GM23338 (cell line): ENCODE measurements at regions not wholly inside any gene's neighbourhood (a gene's known extent, or its start where the extent isn't known, plus 50 kb on each side); places are given as distances from the start of the nearest gene placed in this dataset.

Experiments
- ATAC-seq: fragments of 200-7000 bp; cut with Tn5 transposase; 3 replicates; pipeline ENCODE4 v1.9.1; 2020
- DNase-seq: peaks from one replicate; pipeline ENCODE4 v3.0.0-alpha.2; 2015; ENCODE audit warnings: low spot score
- H2AFZ ChIP-seq: fragments of 200-600 bp; sonication (generic); 2 replicates; pipeline ENCODE4 v1.8.0; 2016; ENCODE audit warnings: antibody characterized with exemption, mild to moderate bottlenecking, moderate library complexity
- H3F3A ChIP-seq: fragments of 200-600 bp; sonication (generic); replicated peaks from 2 replicates; pipeline ENCODE4 v1.8.0; 2017; ENCODE audit warnings: antibody characterized with exemption, mixed run types, low read depth
- H3K27ac ChIP-seq: fragments of 200-600 bp; sonication (generic); 2 replicates; pipeline ENCODE4 v1.6.1; 2016; ENCODE audit warnings: low read depth
- H3K27me3 ChIP-seq: fragments of 200-600 bp; sonication (generic); 2 replicates; pipeline ENCODE4 v1.8.0; 2016; ENCODE audit warnings: mild to moderate bottlenecking, mixed run types, moderate library complexity; ENCODE audit not compliant: insufficient read depth
- H3K36me3 ChIP-seq: fragments of 200-600 bp; sonication (generic); 2 replicates; pipeline ENCODE4 v1.8.0; 2016; ENCODE audit warnings: mild to moderate bottlenecking; ENCODE audit not compliant: insufficient read depth
- H3K4me1 ChIP-seq: fragments of 200-600 bp; sonication (generic); 2 replicates; pipeline ENCODE4 v1.8.0; 2016; ENCODE audit warnings: mild to moderate bottlenecking, moderate library complexity; ENCODE audit not compliant: insufficient read depth
- H3K4me2 ChIP-seq: fragments of 200-600 bp; sonication (generic); 2 replicates; pipeline ENCODE4 v1.7.1; 2017; ENCODE audit warnings: mixed run types
- H3K4me3 ChIP-seq: fragments of 200-600 bp; sonication (generic); 2 replicates; pipeline ENCODE4 v1.6.1; 2016; ENCODE audit warnings: mixed run types
- H3K79me2 ChIP-seq: fragments of 200-600 bp; sonication (generic); replicated peaks from 2 replicates; pipeline ENCODE4 v1.8.0; 2017; ENCODE audit warnings: mild to moderate bottlenecking; ENCODE audit not compliant: insufficient read depth
- H3K9me2 ChIP-seq: fragments of 200-600 bp; sonication (generic); 2 replicates; pipeline ENCODE4 v1.8.0; 2017; ENCODE audit not compliant: insufficient read depth
- H4K20me1 ChIP-seq: fragments of 200-600 bp; sonication (generic); replicated peaks from 2 replicates; pipeline ENCODE4 v1.8.0; 2017; ENCODE audit warnings: mild to moderate bottlenecking; ENCODE audit not compliant: insufficient read depth
- H3K27ac Mint-ChIP-seq: 2 replicates; pipeline ENCODE4 v1.8.0; 2020; ENCODE audit warnings: inconsistent platforms, mild to moderate bottlenecking, moderate library complexity, mixed read lengths
- H3K27me3 Mint-ChIP-seq: 3 replicates; pipeline ENCODE4 v1.8.0; 2022; ENCODE audit warnings: low read depth, mild to moderate bottlenecking, moderate library complexity, mixed read lengths, inconsistent platforms; ENCODE audit not compliant: insufficient read depth, poor library complexity
- H3K36me3 Mint-ChIP-seq: 3 replicates; pipeline ENCODE4 v1.8.0; 2021; ENCODE audit warnings: low read depth, mild to moderate bottlenecking, inconsistent platforms, moderate library complexity, mixed read lengths
- H3K4me1 Mint-ChIP-seq: 3 replicates; pipeline ENCODE4 v1.8.0; 2020; ENCODE audit warnings: mild to moderate bottlenecking, inconsistent platforms, mixed read lengths
- H3K4me3 Mint-ChIP-seq: 3 replicates; pipeline ENCODE4 v1.8.0; 2021; ENCODE audit warnings: moderate library complexity, mild to moderate bottlenecking, inconsistent platforms, mixed read lengths
- H3K9me3 Mint-ChIP-seq: 3 replicates; pipeline ENCODE4 v1.8.0; 2020; ENCODE audit warnings: moderate library complexity, mild to moderate bottlenecking, inconsistent platforms, mixed read lengths
- CREB1 ChIP-seq: fragments of 250-450 bp; sonication (Bioruptor Pico); IDR thresholded peaks from 2 replicates; pipeline ENCODE4 v1.5.0; 2020; ENCODE audit warnings: low read depth, mild to moderate bottlenecking, moderate library complexity
- EZH2 ChIP-seq: fragments of 200-600 bp; sonication (generic); IDR thresholded peaks from one replicate; pipeline ENCODE4 v1.8.0; 2017; ENCODE audit warnings: antibody characterized with exemption, mild to moderate bottlenecking, low read depth; ENCODE audit not compliant: unreplicated experiment
- JUNB ChIP-seq: IDR thresholded peaks from one replicate; pipeline ENCODE4 v1.6.1; 2016; ENCODE audit warnings: antibody characterized with exemption; ENCODE audit not compliant: unreplicated experiment
- NANOG ChIP-seq: IDR thresholded peaks from 2 replicates; pipeline ENCODE4 v1.6.1; 2016; ENCODE audit warnings: antibody characterized with exemption, borderline replicate concordance
- STAT1 ChIP-seq: IDR thresholded peaks from one replicate; pipeline ENCODE4 v1.6.1; 2016; ENCODE audit warnings: antibody characterized with exemption; ENCODE audit not compliant: unreplicated experiment
- ZNF331 ChIP-seq: fragments of 250-450 bp; sonication (Bioruptor Pico); IDR thresholded peaks from 2 replicates; pipeline ENCODE4 v1.5.0; 2020; ENCODE audit warnings: low read depth, mild to moderate bottlenecking, moderate library complexity
- TF ChIP-seq, protein P1 (sequence below), 2 experiments: fragments of 200-600 bp in 1 of 2; sonication (generic) in 1 of 2; conservative IDR thresholded peaks; 2 replicates each; pipeline versions ENCODE4 v1.5.1 to v1.6.1; 2016 to 2017; ENCODE audit warnings: antibody characterized with exemption in 2 of 2, low read depth in 2 of 2, mild to moderate bottlenecking in 2 of 2, moderate library complexity in 1 of 2
- TF ChIP-seq, protein P2 (sequence below): fragments of 250-450 bp; sonication (Bioruptor Pico); IDR thresholded peaks from 2 replicates; pipeline ENCODE4 v1.5.0; 2020; ENCODE audit warnings: mild to moderate bottlenecking, moderate library complexity
- TF ChIP-seq, protein P3 (sequence below): IDR thresholded peaks from one replicate; pipeline ENCODE4 v1.6.1; 2018; ENCODE audit warnings: antibody characterized with exemption; ENCODE audit not compliant: unreplicated experiment
- TF ChIP-seq, protein P4 (sequence below): IDR thresholded peaks from 2 replicates; pipeline ENCODE4 v1.6.1; 2016; ENCODE audit warnings: antibody characterized with exemption

DNA sequence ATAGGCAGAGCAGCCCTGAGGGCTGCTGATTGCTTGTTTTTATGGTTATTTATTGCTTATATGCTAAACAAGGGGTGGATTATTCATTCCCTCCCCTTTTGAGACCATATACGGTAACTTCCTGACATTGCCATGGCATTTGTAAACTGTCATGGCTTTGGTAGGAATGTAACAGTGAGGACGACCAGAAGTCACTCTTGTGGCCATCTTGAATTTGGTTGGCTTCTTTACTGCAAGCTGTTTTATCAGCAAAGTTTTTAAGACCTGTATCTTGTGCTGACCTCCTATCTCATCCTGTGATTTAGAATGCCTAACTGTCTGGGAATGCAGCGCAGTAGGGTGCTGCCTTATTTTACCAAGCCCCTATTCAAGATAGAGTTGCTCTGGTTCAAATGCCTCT lies 531.8 kb upstream of the PRMT6 start (continued):
- TF ChIP-seq, protein P1, sequence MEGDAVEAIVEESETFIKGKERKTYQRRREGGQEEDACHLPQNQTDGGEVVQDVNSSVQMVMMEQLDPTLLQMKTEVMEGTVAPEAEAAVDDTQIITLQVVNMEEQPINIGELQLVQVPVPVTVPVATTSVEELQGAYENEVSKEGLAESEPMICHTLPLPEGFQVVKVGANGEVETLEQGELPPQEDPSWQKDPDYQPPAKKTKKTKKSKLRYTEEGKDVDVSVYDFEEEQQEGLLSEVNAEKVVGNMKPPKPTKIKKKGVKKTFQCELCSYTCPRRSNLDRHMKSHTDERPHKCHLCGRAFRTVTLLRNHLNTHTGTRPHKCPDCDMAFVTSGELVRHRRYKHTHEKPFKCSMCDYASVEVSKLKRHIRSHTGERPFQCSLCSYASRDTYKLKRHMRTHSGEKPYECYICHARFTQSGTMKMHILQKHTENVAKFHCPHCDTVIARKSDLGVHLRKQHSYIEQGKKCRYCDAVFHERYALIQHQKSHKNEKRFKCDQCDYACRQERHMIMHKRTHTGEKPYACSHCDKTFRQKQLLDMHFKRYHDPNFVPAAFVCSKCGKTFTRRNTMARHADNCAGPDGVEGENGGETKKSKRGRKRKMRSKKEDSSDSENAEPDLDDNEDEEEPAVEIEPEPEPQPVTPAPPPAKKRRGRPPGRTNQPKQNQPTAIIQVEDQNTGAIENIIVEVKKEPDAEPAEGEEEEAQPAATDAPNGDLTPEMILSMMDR (conservative IDR thresholded peaks at IDR 0.05; ENCODE audit: low read depth in 2 of 2): no peak
- TF ChIP-seq EZH2: no peak
- TF ChIP-seq CREB1 (CRISPR knock-in tag): no peak
- no peak for TF ChIP-seq STAT1

DNA sequence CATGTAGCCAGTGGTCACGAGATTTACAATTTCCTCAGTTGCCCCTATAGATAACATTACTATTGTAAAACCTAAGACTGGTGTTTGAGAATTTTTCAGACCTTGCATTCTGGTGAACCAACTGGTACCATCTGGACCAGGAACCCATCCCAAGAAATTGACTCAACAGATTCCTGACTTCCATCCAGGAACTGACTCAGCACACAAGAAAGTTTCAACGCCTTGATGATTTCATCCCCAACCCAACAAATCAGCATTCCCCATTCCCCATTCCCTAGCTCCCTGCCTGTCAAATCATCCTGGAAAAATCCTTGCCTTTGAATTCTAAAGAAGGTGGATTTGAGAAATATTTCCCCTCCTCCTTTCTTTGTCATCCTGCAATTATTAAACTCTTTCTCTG lies 529.8 kb upstream of the PRMT6 start:
- ATAC-seq (no peak), DNase-seq (no peak)
- Histone ChIP-seq H2AFZ (peak overlapping the region; percentile 45; the same call in 1 of the 2 replicates), H3K4me3 (no peak overlapping the region), H3K4me2 (peak overlapping the region; percentile 24; the same call in 1 of the 2 replicates), H4K20me1 (no peaks in the 10 kb centered on the region), H3K36me3 (no peaks in the 10 kb centered on the region), H3K4me1 (peaks cover 37% of the 10 kb centered on the region), H3K27me3 (no peaks in the 10 kb centered on the region), H3F3A (no peaks in the 10 kb centered on the region), H3K27ac (no peak overlapping the region), H3K79me2 (no peaks in the 10 kb centered on the region), H3K9me2 (no peaks in the 10 kb centered on the region)
- H3K27ac Mint-ChIP-seq: no peak overlapping the region
- no peaks in the 10 kb centered on the region for H3K27me3 Mint-ChIP-seq
- H3K36me3 Mint-ChIP-seq: peaks cover 7% of the 10 kb centered on the region; the same call in 2 of the 3 replicates
- peaks cover 3% of the 10 kb centered on the region; the same call in 2 of the 3 replicates for H3K9me3 Mint-ChIP-seq
- no peak overlapping the region for H3K4me3 Mint-ChIP-seq
- TF ChIP-seq, protein P2, sequence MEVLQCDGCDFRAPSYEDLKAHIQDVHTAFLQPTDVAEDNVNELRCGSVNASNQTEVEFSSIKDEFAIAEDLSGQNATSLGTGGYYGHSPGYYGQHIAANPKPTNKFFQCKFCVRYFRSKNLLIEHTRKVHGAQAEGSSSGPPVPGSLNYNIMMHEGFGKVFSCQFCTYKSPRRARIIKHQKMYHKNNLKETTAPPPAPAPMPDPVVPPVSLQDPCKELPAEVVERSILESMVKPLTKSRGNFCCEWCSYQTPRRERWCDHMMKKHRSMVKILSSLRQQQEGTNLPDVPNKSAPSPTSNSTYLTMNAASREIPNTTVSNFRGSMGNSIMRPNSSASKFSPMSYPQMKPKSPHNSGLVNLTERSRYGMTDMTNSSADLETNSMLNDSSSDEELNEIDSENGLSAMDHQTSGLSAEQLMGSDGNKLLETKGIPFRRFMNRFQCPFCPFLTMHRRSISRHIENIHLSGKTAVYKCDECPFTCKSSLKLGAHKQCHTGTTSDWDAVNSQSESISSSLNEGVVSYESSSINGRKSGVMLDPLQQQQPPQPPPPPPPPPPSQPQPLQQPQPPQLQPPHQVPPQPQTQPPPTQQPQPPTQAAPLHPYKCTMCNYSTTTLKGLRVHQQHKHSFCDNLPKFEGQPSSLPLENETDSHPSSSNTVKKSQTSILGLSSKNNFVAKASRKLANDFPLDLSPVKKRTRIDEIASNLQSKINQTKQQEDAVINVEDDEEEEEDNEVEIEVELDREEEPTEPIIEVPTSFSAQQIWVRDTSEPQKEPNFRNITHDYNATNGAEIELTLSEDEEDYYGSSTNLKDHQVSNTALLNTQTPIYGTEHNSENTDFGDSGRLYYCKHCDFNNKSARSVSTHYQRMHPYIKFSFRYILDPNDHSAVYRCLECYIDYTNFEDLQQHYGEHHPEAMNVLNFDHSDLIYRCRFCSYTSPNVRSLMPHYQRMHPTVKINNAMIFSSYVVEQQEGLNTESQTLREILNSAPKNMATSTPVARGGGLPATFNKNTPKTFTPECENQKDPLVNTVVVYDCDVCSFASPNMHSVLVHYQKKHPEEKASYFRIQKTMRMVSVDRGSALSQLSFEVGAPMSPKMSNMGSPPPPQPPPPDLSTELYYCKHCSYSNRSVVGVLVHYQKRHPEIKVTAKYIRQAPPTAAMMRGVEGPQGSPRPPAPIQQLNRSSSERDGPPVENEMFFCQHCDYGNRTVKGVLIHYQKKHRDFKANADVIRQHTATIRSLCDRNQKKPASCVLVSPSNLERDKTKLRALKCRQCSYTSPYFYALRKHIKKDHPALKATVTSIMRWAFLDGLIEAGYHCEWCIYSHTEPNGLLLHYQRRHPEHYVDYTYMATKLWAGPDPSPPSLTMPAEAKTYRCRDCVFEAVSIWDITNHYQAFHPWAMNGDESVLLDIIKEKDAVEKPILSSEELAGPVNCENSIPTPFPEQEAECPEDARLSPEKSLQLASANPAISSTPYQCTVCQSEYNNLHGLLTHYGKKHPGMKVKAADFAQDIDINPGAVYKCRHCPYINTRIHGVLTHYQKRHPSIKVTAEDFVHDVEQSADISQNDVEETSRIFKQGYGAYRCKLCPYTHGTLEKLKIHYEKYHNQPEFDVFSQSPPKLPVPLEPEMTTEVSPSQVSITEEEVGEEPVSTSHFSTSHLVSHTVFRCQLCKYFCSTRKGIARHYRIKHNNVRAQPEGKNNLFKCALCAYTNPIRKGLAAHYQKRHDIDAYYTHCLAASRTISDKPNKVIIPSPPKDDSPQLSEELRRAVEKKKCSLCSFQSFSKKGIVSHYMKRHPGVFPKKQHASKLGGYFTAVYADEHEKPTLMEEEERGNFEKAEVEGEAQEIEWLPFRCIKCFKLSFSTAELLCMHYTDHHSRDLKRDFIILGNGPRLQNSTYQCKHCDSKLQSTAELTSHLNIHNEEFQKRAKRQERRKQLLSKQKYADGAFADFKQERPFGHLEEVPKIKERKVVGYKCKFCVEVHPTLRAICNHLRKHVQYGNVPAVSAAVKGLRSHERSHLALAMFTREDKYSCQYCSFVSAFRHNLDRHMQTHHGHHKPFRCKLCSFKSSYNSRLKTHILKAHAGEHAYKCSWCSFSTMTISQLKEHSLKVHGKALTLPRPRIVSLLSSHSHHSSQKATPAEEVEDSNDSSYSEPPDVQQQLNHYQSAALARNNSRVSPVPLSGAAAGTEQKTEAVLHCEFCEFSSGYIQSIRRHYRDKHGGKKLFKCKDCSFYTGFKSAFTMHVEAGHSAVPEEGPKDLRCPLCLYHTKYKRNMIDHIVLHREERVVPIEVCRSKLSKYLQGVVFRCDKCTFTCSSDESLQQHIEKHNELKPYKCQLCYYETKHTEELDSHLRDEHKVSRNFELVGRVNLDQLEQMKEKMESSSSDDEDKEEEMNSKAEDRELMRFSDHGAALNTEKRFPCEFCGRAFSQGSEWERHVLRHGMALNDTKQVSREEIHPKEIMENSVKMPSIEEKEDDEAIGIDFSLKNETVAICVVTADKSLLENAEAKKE: no peak
- TF ChIP-seq NANOG (no peak), JUNB (no peak), CREB1 (CRISPR knock-in tag) (no peak), ZNF331 (no peak)
- TF ChIP-seq, protein P3, sequence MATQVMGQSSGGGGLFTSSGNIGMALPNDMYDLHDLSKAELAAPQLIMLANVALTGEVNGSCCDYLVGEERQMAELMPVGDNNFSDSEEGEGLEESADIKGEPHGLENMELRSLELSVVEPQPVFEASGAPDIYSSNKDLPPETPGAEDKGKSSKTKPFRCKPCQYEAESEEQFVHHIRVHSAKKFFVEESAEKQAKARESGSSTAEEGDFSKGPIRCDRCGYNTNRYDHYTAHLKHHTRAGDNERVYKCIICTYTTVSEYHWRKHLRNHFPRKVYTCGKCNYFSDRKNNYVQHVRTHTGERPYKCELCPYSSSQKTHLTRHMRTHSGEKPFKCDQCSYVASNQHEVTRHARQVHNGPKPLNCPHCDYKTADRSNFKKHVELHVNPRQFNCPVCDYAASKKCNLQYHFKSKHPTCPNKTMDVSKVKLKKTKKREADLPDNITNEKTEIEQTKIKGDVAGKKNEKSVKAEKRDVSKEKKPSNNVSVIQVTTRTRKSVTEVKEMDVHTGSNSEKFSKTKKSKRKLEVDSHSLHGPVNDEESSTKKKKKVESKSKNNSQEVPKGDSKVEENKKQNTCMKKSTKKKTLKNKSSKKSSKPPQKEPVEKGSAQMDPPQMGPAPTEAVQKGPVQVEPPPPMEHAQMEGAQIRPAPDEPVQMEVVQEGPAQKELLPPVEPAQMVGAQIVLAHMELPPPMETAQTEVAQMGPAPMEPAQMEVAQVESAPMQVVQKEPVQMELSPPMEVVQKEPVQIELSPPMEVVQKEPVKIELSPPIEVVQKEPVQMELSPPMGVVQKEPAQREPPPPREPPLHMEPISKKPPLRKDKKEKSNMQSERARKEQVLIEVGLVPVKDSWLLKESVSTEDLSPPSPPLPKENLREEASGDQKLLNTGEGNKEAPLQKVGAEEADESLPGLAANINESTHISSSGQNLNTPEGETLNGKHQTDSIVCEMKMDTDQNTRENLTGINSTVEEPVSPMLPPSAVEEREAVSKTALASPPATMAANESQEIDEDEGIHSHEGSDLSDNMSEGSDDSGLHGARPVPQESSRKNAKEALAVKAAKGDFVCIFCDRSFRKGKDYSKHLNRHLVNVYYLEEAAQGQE: no peak
- TF ChIP-seq, protein P4, sequence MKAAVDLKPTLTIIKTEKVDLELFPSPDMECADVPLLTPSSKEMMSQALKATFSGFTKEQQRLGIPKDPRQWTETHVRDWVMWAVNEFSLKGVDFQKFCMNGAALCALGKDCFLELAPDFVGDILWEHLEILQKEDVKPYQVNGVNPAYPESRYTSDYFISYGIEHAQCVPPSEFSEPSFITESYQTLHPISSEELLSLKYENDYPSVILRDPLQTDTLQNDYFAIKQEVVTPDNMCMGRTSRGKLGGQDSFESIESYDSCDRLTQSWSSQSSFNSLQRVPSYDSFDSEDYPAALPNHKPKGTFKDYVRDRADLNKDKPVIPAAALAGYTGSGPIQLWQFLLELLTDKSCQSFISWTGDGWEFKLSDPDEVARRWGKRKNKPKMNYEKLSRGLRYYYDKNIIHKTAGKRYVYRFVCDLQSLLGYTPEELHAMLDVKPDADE: no peak
- H3K4me1 Mint-ChIP-seq: peaks cover 20% of the 10 kb centered on the region
